BJ (cell line): ENCODE measurements at regions not wholly inside any gene's neighbourhood (a gene's known extent, or its start where the extent isn't known, plus 50 kb on each side); places are given as distances from the start of the nearest gene placed in this dataset.

Experiments
- CTCF ChIA-PET: fragments of 350-600 bp; formaldehyde crosslinking; extraction: SDS; loops from one replicate; lab custom pipeline; 2021; ENCODE audit warnings: antibody characterized with exemption, inconsistent platforms; lab: Yijun Ruan, JAX
- POLR2A ChIA-PET: fragments of 300-600 bp; sonication (Branson Sonifier 250); formaldehyde crosslinking; extraction: SDS; loops from one replicate; lab custom pipeline; 2021; ENCODE audit warnings: antibody characterized with exemption; lab: Charles Lee
- DNase-seq: peaks from one replicate; pipeline ENCODE4 v3.0.0-alpha.2; 2011; ENCODE audit warnings: low read depth
- H3K27me3 ChIP-seq: 2 replicates; pipeline ENCODE4 v1.6.0; 2011; ENCODE audit warnings: low read length; ENCODE audit not compliant: control insufficient read depth, insufficient read depth
- H3K36me3 ChIP-seq: 2 replicates; pipeline ENCODE4 v1.5.1; 2011; ENCODE audit warnings: low read length; ENCODE audit not compliant: control insufficient read depth, insufficient read depth
- H3K4me3 ChIP-seq: 2 replicates; pipeline ENCODE4 v1.5.1; 2011; ENCODE audit warnings: low read depth, mild to moderate bottlenecking, control low read depth, low read length
- CTCF ChIP-seq: IDR thresholded peaks from 2 replicates; pipeline ENCODE4 v1.5.1; 2011; ENCODE audit warnings: low read depth, mild to moderate bottlenecking, control low read depth, inconsistent platforms, low read length, moderate library complexity; ENCODE audit not compliant: insufficient read depth

- ChIA-PET CTCF (no interaction called here), POLR2A (interaction anchor here (0.5 kb wide), 2 partner anchors 51 to 317 kb away, joined by 3 to 9 read pairs; no protein-coding TSS in a partner anchor)
- DNase-seq = no peak
- TF ChIP-seq CTCF = no peak
- H3K36me3 ChIP-seq = no peaks in the 10 kb centered on the region
- H3K4me3 ChIP-seq = no peak overlapping the region
- no peaks in the 10 kb centered on the region for H3K27me3 ChIP-seq
Measured at GRCh38 chr7:84829719-84830118, 357.1 kb downstream of the SEMA3D start.

DNA sequence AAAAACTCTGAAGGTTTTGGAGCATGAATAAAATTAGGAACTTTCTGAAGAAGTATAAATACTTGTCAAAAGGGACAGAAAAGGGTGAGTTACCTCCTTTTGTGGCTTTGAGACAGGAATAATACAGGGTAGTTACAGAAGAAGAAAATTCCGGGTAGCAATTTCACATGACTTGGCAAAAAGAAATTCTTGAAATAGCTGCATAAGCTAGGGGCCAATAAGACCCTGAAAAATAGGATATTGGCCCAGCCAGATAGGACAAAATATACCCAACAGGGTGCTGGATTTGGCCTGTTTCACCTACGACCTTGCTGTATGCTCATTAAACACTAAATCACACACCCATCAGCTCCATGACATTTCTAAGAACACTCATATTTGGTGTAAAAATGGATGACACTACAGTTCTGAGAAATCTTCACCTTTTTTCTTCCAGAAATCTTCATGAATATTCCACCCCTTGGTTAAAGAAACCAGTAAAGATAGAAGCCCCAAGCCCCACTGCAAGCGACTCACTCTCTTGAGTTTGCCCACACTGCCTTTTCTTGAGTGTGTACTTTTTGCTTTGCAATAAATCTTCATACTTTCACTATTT, 362.7 kb downstream of the SEMA3D start:
- Histone ChIP-seq H3K4me3 (no peak overlapping the region), H3K27me3 (no peaks in the 10 kb centered on the region), H3K36me3 (no peaks in the 10 kb centered on the region)
- no peak for DNase-seq
- CTCF ChIA-PET = no interaction called here
- TF ChIP-seq CTCF = no peak
- POLR2A ChIA-PET = no interaction called here

- no peak for TF ChIP-seq CTCF
- Histone ChIP-seq H3K27me3 (no peaks in the 10 kb centered on the region), H3K36me3 (no peaks in the 10 kb centered on the region), H3K4me3 (no peak overlapping the region)
- no peak for DNase-seq
- CTCF ChIA-PET = interaction anchor here (1.0 kb wide), 1 partner anchor 9 kb away, joined by 3 read pairs; no protein-coding TSS in a partner anchor
- POLR2A ChIA-PET = no interaction called here
Measured at GRCh38 chr7:84823530-84823929, 363.3 kb downstream of the SEMA3D start.

GRCh38 chr7:84822941-84823510, 363.8 kb downstream of the SEMA3D start:
- CTCF ChIA-PET = interaction anchor here (1.0 kb wide), 1 partner anchor 9 kb away, joined by 3 read pairs; no protein-coding TSS in a partner anchor
- POLR2A ChIA-PET = no interaction called here
- Histone ChIP-seq H3K36me3 (no peaks in the 10 kb centered on the region), H3K27me3 (no peaks in the 10 kb centered on the region), H3K4me3 (no peak overlapping the region)
- DNase-seq = no peak
- no peak for TF ChIP-seq CTCF

GRCh38 chr7:84821671-84822534, 365.0 kb downstream of the SEMA3D start:
- no peaks in the 10 kb centered on the region for H3K27me3 ChIP-seq
- no peak for DNase-seq
- H3K4me3 ChIP-seq = no peak overlapping the region
- TF ChIP-seq CTCF = no peak
- no peaks in the 10 kb centered on the region for H3K36me3 ChIP-seq
- CTCF ChIA-PET = no interaction called here
- POLR2A ChIA-PET = no interaction called here
